GM12878 (cell line): ENCODE measurements at regions not wholly inside any gene's neighbourhood (a gene's known extent, or its start where the extent isn't known, plus 50 kb on each side); places are given as distances from the start of the nearest gene placed in this dataset.

Experiments
- ATAC-seq: fragments of 200-7000 bp; cut with Tn5 transposase; 3 replicates; pipeline ENCODE4 v1.9.1; 2020; ENCODE audit warnings: mild to moderate bottlenecking, moderate library complexity
- BruUV-seq: library from RNA; stranded (reverse); fragments of 400-500 nt; replicated peaks from 2 replicates; lab custom pipeline; 2021; lab: Mats Ljungman, UMichigan
- CTCF ChIA-PET: fragments of 300-600 bp; sonication (Branson Sonifier 250); formaldehyde crosslinking; extraction: SDS; loops from one replicate; lab custom pipeline; 2021; ENCODE audit warnings: inconsistent platforms; lab: Yijun Ruan, JAX
- POLR2A ChIA-PET: fragments of 350-600 bp; formaldehyde crosslinking; extraction: SDS; loops from one replicate; lab custom pipeline; 2021; ENCODE audit warnings: inconsistent platforms; lab: Charles Lee
- RAD21 ChIA-PET: fragments of 300-600 bp; sonication (Branson Sonifier 250); formaldehyde crosslinking; loops from one replicate; lab custom pipeline; 2023; ENCODE audit warnings: antibody characterized with exemption; ENCODE audit not compliant: unreplicated experiment; lab: Charles Lee
- SMC1A ChIA-PET: fragments of 300-600 bp; sonication (Branson Sonifier 250); formaldehyde crosslinking; loops from one replicate; lab custom pipeline; 2023; ENCODE audit not compliant: unreplicated experiment, uncharacterized antibody; lab: Charles Lee
- DNase-seq: peaks from one replicate; pipeline ENCODE4 v3.0.0-alpha.2; 2011; ENCODE audit warnings: low read depth, low spot score
- FAIRE-seq: peaks from 3 replicates; lab custom pipeline; 2011; peaks lifted over from hg19 to GRCh38; lab: Jason Lieb, UNC
- H2AFZ ChIP-seq: 2 replicates; pipeline ENCODE4 v1.6.0; 2011; ENCODE audit warnings: low read depth, low read length, control low read depth; ENCODE audit not compliant: control insufficient read depth
- H3K27ac ChIP-seq: 2 replicates; pipeline ENCODE4 v1.5.1; 2011; ENCODE audit warnings: control low read depth; ENCODE audit not compliant: control insufficient read depth, insufficient read depth
- H3K27me3 ChIP-seq, 2 experiments: replicated peaks in 1 of 2; 2 replicates each; pipeline versions ENCODE4 v1.6.0 to v1.6.1; 2011; ENCODE audit warnings: low read length in 1 of 2; ENCODE audit not compliant: control insufficient read depth in 2 of 2, insufficient read depth in 2 of 2
- H3K36me3 ChIP-seq, 2 experiments: 2 replicates each; pipeline ENCODE4 v1.5.1; 2011; ENCODE audit warnings: low read length in 1 of 2; ENCODE audit not compliant: control insufficient read depth in 2 of 2, insufficient read depth in 2 of 2
- H3K4me1 ChIP-seq: 2 replicates; pipeline ENCODE4 v1.6.1; 2011; ENCODE audit warnings: mild to moderate bottlenecking, low read length, moderate library complexity, mixed read lengths; ENCODE audit not compliant: control insufficient read depth, insufficient read depth
- H3K4me2 ChIP-seq: 2 replicates; pipeline ENCODE4 v1.6.0; 2011; ENCODE audit warnings: control low read depth; ENCODE audit not compliant: control insufficient read depth, insufficient read depth
- H3K4me3 ChIP-seq: fragments of 200-600 bp; sonication (generic); 2 replicates; pipeline ENCODE4 v1.5.1; 2016
- H3K79me2 ChIP-seq: 2 replicates; pipeline ENCODE4 v1.6.0; 2011; ENCODE audit warnings: low read length; ENCODE audit not compliant: control insufficient read depth, insufficient read depth
- H3K9ac ChIP-seq: 2 replicates; pipeline ENCODE4 v1.8.0; 2011; ENCODE audit warnings: low read length, control low read depth, mixed read lengths; ENCODE audit not compliant: control insufficient read depth, insufficient read depth
- H3K9me3 ChIP-seq: replicated peaks from 3 replicates; pipeline ENCODE4 v1.5.1; 2011; ENCODE audit warnings: mild to moderate bottlenecking, low read length; ENCODE audit not compliant: control insufficient read depth, insufficient read depth
- H4K20me1 ChIP-seq: 2 replicates; pipeline ENCODE4 v1.6.0; 2011; ENCODE audit not compliant: control insufficient read depth, insufficient read depth
- BHLHE40 ChIP-seq, 2 experiments: fragments of 450-650 bp in 1 of 2; IDR thresholded peaks; 2 replicates each; pipeline ENCODE4 v1.6.1; 2011 to 2017; ENCODE audit warnings: low read depth in 2 of 2, borderline replicate concordance in 1 of 2, improper control_type of control experiment in 1 of 2, low read length in 1 of 2, mild to moderate bottlenecking in 1 of 2
- BMI1 ChIP-seq: fragments of 450-650 bp; IDR thresholded peaks from 2 replicates; pipeline ENCODE4 v1.6.1; 2016; ENCODE audit warnings: mild to moderate bottlenecking, moderate library complexity, borderline replicate concordance
- ETV6 ChIP-seq, 2 experiments: fragments of 450-650 bp in 1 of 2; IDR thresholded peaks in 1 of 2; conservative IDR thresholded peaks in 1 of 2; 2 replicates each; pipeline ENCODE4 v1.6.1; 2014; ENCODE audit warnings: antibody characterized with exemption in 1 of 2, borderline replicate concordance in 1 of 2, low read depth in 1 of 2, mild to moderate bottlenecking in 1 of 2, moderate library complexity in 1 of 2
- HDGF ChIP-seq: fragments of 450-650 bp; IDR thresholded peaks from 2 replicates; pipeline ENCODE4 v1.6.1; 2016; ENCODE audit warnings: antibody characterized with exemption
- POLR2A ChIP-seq: IDR thresholded peaks from 2 replicates; pipeline ENCODE4 v1.6.1; 2011; ENCODE audit warnings: low read depth, mild to moderate bottlenecking, low read length
- SREBF2 ChIP-seq: IDR thresholded peaks from 2 replicates; pipeline ENCODE4 v1.6.1; 2012; ENCODE audit warnings: mild to moderate bottlenecking, low read length
- WGBS: methylation state at CpG from one replicate; pipeline ENCODE4 v1.1.6; 2016; ENCODE audit warnings: low lambda C conversion rate; ENCODE audit not compliant: insufficient replicate concordance, insufficient coverage; ENCODE audit errors: missing lambda C conversion rate; 5-methylcytosine and 5-hydroxymethylcytosine counted together
- in situ Hi-C: fragments of 300-500 bp; cut with MboI; formaldehyde crosslinking; loops from 9 replicates; pipeline ENCODE4 v1.14.3; 2018; ENCODE audit warnings: mixed read lengths
- intact Hi-C: fragments of 100-400 bp; cut with micrococcal nuclease; formaldehyde crosslinking; loops from one replicate; pipeline ENCODE4 v1.14.2; 2022; ENCODE audit not compliant: unreplicated experiment
- TF ChIP-seq, protein P1 (sequence below): fragments of 450-650 bp; IDR thresholded peaks from 2 replicates; pipeline ENCODE4 v1.6.1; 2017; ENCODE audit warnings: mild to moderate bottlenecking, moderate library complexity
- TF ChIP-seq, protein P2 (sequence below): IDR thresholded peaks from 2 replicates; pipeline ENCODE4 v1.6.1; 2011; ENCODE audit warnings: low read depth, mild to moderate bottlenecking, low read length, moderate library complexity, borderline replicate concordance; ENCODE audit errors: extremely low read depth
- TF ChIP-seq, protein P3 (sequence below): fragments of 450-650 bp; IDR thresholded peaks from 2 replicates; pipeline ENCODE4 v1.6.1; 2017; ENCODE audit warnings: low read depth, mild to moderate bottlenecking, moderate library complexity
- TF ChIP-seq, protein P4 (sequence below): fragments of 450-650 bp; IDR thresholded peaks from 2 replicates; pipeline ENCODE4 v1.6.1; 2017; ENCODE audit warnings: borderline replicate concordance
- TF ChIP-seq, protein P5 (sequence below): IDR thresholded peaks from 2 replicates; pipeline ENCODE4 v1.6.1; 2012; ENCODE audit warnings: low read depth, low read length, improper control_type of control experiment

DNA sequence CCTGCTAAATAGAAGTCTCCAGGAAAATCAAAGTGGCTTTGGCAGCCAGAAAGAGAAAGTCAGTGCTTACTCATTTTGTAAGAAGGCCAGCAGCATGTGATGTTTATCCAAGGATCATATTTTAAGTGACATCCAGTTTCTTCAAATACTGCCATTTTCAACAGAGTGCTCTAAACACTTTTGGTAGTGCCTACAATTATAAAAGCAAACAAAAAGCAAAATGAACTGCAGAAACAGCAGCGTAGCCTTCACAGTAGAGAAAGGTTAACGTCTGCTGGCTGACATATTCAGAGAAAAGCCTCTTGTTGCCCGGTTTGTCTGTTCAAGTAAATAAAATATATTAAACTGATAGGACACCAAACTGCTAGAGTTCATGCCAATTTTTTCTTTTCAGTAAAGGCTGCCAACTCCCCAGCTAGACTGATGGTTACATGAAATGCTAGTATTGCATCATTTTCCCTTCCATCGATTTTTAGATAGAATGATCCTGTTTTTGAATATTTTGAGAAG is 705.7 kb upstream of the SLC35B3 start:
- Histone ChIP-seq H3K27ac (no peak overlapping the region), H4K20me1 (no peaks in the 10 kb centered on the region), H3K4me2 (no peak overlapping the region), H3K9me3 (no peaks in the 10 kb centered on the region), H3K36me3 (no peaks in the 10 kb centered on the region), H3K9ac (no peak overlapping the region), H3K4me3 (no peak overlapping the region), H3K4me1 (no peaks in the 10 kb centered on the region), H3K79me2 (no peaks in the 10 kb centered on the region), H3K27me3 (no peaks in the 10 kb centered on the region), H2AFZ (no peak overlapping the region)
- TF ChIP-seq, protein P1, sequence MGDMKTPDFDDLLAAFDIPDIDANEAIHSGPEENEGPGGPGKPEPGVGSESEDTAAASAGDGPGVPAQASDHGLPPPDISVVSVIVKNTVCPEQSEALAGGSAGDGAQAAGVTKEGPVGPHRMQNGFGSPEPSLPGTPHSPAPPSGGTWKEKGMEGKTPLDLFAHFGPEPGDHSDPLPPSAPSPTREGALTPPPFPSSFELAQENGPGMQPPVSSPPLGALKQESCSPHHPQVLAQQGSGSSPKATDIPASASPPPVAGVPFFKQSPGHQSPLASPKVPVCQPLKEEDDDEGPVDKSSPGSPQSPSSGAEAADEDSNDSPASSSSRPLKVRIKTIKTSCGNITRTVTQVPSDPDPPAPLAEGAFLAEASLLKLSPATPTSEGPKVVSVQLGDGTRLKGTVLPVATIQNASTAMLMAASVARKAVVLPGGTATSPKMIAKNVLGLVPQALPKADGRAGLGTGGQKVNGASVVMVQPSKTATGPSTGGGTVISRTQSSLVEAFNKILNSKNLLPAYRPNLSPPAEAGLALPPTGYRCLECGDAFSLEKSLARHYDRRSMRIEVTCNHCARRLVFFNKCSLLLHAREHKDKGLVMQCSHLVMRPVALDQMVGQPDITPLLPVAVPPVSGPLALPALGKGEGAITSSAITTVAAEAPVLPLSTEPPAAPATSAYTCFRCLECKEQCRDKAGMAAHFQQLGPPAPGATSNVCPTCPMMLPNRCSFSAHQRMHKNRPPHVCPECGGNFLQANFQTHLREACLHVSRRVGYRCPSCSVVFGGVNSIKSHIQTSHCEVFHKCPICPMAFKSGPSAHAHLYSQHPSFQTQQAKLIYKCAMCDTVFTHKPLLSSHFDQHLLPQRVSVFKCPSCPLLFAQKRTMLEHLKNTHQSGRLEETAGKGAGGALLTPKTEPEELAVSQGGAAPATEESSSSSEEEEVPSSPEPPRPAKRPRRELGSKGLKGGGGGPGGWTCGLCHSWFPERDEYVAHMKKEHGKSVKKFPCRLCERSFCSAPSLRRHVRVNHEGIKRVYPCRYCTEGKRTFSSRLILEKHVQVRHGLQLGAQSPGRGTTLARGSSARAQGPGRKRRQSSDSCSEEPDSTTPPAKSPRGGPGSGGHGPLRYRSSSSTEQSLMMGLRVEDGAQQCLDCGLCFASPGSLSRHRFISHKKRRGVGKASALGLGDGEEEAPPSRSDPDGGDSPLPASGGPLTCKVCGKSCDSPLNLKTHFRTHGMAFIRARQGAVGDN, result no peak
- TF ChIP-seq, protein P2, sequence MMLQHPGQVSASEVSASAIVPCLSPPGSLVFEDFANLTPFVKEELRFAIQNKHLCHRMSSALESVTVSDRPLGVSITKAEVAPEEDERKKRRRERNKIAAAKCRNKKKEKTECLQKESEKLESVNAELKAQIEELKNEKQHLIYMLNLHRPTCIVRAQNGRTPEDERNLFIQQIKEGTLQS, result no peak
- TF ChIP-seq, protein P3, sequence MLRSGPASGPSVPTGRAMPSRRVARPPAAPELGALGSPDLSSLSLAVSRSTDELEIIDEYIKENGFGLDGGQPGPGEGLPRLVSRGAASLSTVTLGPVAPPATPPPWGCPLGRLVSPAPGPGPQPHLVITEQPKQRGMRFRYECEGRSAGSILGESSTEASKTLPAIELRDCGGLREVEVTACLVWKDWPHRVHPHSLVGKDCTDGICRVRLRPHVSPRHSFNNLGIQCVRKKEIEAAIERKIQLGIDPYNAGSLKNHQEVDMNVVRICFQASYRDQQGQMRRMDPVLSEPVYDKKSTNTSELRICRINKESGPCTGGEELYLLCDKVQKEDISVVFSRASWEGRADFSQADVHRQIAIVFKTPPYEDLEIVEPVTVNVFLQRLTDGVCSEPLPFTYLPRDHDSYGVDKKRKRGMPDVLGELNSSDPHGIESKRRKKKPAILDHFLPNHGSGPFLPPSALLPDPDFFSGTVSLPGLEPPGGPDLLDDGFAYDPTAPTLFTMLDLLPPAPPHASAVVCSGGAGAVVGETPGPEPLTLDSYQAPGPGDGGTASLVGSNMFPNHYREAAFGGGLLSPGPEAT, result no peak
- TF ChIP-seq, protein P4, sequence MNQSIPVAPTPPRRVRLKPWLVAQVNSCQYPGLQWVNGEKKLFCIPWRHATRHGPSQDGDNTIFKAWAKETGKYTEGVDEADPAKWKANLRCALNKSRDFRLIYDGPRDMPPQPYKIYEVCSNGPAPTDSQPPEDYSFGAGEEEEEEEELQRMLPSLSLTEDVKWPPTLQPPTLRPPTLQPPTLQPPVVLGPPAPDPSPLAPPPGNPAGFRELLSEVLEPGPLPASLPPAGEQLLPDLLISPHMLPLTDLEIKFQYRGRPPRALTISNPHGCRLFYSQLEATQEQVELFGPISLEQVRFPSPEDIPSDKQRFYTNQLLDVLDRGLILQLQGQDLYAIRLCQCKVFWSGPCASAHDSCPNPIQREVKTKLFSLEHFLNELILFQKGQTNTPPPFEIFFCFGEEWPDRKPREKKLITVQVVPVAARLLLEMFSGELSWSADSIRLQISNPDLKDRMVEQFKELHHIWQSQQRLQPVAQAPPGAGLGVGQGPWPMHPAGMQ, result no peak
- TF ChIP-seq POLR2A (no peak), SREBF2 (no peak), BMI1 (no peak), HDGF (no peak), ETV6 (conservative IDR thresholded peaks at IDR 0.05 in 1 of 2, IDR thresholded peaks at IDR 0.05 in 1 of 2; ENCODE audit: borderline replicate concordance in 1 of 2, low read depth in 1 of 2) (no peak), BHLHE40 (IDR thresholded peaks at IDR 0.05; ENCODE audit: borderline replicate concordance in 1 of 2, low read depth in 2 of 2, low read length in 1 of 2) (no peak)
- TF ChIP-seq, protein P5, sequence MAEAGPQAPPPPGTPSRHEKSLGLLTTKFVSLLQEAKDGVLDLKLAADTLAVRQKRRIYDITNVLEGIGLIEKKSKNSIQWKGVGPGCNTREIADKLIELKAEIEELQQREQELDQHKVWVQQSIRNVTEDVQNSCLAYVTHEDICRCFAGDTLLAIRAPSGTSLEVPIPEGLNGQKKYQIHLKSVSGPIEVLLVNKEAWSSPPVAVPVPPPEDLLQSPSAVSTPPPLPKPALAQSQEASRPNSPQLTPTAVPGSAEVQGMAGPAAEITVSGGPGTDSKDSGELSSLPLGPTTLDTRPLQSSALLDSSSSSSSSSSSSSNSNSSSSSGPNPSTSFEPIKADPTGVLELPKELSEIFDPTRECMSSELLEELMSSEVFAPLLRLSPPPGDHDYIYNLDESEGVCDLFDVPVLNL, result no peak
- intact Hi-C loops (no loop called here), in situ Hi-C loops (no loop called here)
- ChIA-PET RAD21 (no interaction called here), CTCF (no interaction called here), POLR2A (no interaction called here), SMC1A (no interaction called here)
- ATAC-seq (no peak), FAIRE-seq (no peak), DNase-seq (no peak)
- WGBS, result 9% methylated on average over 4 of the region's 4 CpGs
- no TSS peak for BruUV-seq
